Lower leg skin (tissue), 3 donors: ENCODE measurements at regions not wholly inside any gene's neighbourhood (a gene's known extent, or its start where the extent isn't known, plus 50 kb on each side); places are given as distances from the start of the nearest gene placed in this dataset.

Source experiments
- POLR2A ChIP-seq, 2 donors: fragments of 450-650 bp; IDR thresholded peaks; one replicate each; pipeline ENCODE4 v1.6.1; 2016 to 2017; ENCODE audit warnings: antibody characterized with exemption in 2 of 2, mild to moderate bottlenecking in 1 of 2, moderate library complexity in 1 of 2
- TF ChIP-seq, protein P1 (sequence below), 3 donors: fragments of 450-650 bp; IDR thresholded peaks; one replicate each; pipeline ENCODE4 v1.5.1; 2016; ENCODE audit warnings: antibody characterized with exemption in 3 of 3, mild to moderate bottlenecking in 3 of 3, moderate library complexity in 2 of 3

- TF ChIP-seq, protein P1, sequence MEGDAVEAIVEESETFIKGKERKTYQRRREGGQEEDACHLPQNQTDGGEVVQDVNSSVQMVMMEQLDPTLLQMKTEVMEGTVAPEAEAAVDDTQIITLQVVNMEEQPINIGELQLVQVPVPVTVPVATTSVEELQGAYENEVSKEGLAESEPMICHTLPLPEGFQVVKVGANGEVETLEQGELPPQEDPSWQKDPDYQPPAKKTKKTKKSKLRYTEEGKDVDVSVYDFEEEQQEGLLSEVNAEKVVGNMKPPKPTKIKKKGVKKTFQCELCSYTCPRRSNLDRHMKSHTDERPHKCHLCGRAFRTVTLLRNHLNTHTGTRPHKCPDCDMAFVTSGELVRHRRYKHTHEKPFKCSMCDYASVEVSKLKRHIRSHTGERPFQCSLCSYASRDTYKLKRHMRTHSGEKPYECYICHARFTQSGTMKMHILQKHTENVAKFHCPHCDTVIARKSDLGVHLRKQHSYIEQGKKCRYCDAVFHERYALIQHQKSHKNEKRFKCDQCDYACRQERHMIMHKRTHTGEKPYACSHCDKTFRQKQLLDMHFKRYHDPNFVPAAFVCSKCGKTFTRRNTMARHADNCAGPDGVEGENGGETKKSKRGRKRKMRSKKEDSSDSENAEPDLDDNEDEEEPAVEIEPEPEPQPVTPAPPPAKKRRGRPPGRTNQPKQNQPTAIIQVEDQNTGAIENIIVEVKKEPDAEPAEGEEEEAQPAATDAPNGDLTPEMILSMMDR (IDR thresholded peaks at IDR 0.05): no peak
- TF ChIP-seq POLR2A (IDR thresholded peaks at IDR 0.05): no peak
Observed at GRCh38 chr14:56979936-56980335, 169.7 kb upstream of the OTX2 start.
